GM23248 (cell line): ENCODE measurements at regions not wholly inside any gene's neighbourhood (a gene's known extent, or its start where the extent isn't known, plus 50 kb on each side); places are given as distances from the start of the nearest gene placed in this dataset.

ENCODE experiments used
- DNase-seq: peaks from one replicate; pipeline ENCODE4 v3.0.0-alpha.2; 2015
- H2AFZ ChIP-seq: fragments of 200-600 bp; sonication (generic); 2 replicates; pipeline ENCODE4 v1.6.1; 2016; ENCODE audit warnings: antibody characterized with exemption
- H3F3A ChIP-seq: fragments of 200-600 bp; sonication (generic); 2 replicates; pipeline ENCODE4 v1.6.1; 2016; ENCODE audit warnings: mild to moderate bottlenecking, antibody characterized with exemption, mixed run types; ENCODE audit not compliant: insufficient read depth
- H3K27ac ChIP-seq: fragments of 200-600 bp; sonication (generic); 2 replicates; pipeline ENCODE4 v1.5.1; 2016; ENCODE audit warnings: mild to moderate bottlenecking
- H3K27me3 ChIP-seq: fragments of 200-600 bp; sonication (generic); replicated peaks from 2 replicates; pipeline ENCODE4 v1.6.1; 2016; ENCODE audit warnings: mild to moderate bottlenecking; ENCODE audit not compliant: insufficient read depth
- H3K36me3 ChIP-seq: fragments of 200-600 bp; sonication (generic); 2 replicates; pipeline ENCODE4 v1.6.1; 2016; ENCODE audit warnings: low read depth, mild to moderate bottlenecking
- H3K4me1 ChIP-seq: fragments of 200-600 bp; sonication (generic); 2 replicates; pipeline ENCODE4 v1.6.1; 2016; ENCODE audit warnings: mild to moderate bottlenecking; ENCODE audit not compliant: insufficient read depth
- H3K4me2 ChIP-seq: fragments of 200-600 bp; sonication (generic); one replicate; pipeline ENCODE4 v1.6.1; 2016; ENCODE audit warnings: mild to moderate bottlenecking; ENCODE audit not compliant: unreplicated experiment
- H3K4me3 ChIP-seq: fragments of 200-600 bp; sonication (generic); 2 replicates; pipeline ENCODE4 v1.5.1; 2016; ENCODE audit warnings: mild to moderate bottlenecking
- H3K79me2 ChIP-seq: fragments of 200-600 bp; sonication (generic); 2 replicates; pipeline ENCODE4 v1.6.1; 2016; ENCODE audit warnings: mild to moderate bottlenecking; ENCODE audit not compliant: insufficient read depth
- H3K9ac ChIP-seq: fragments of 200-600 bp; sonication (generic); 2 replicates; pipeline ENCODE4 v1.6.1; 2016; ENCODE audit warnings: mild to moderate bottlenecking
- H3K9me2 ChIP-seq: fragments of 200-600 bp; sonication (generic); 2 replicates; pipeline ENCODE4 v1.6.1; 2016; ENCODE audit warnings: mixed run types, mild to moderate bottlenecking, moderate library complexity; ENCODE audit not compliant: insufficient read depth
- H3K9me3 ChIP-seq: fragments of 200-600 bp; sonication (generic); one replicate; pipeline ENCODE4 v1.6.1; 2017; ENCODE audit warnings: low read depth
- H4K20me1 ChIP-seq: fragments of 200-600 bp; sonication (generic); 2 replicates; pipeline ENCODE4 v1.6.0; 2016; ENCODE audit not compliant: insufficient read depth
- EZH2 ChIP-seq: fragments of 200-600 bp; sonication (generic); IDR thresholded peaks from 2 replicates; pipeline ENCODE4 v1.6.1; 2018; ENCODE audit warnings: antibody characterized with exemption, mild to moderate bottlenecking; ENCODE audit not compliant: insufficient read depth, poor library complexity, severe bottlenecking
- EZH2phosphoT487 ChIP-seq: fragments of 200-600 bp; sonication (generic); IDR thresholded peaks from 2 replicates; pipeline ENCODE4 v1.6.1; 2018; ENCODE audit warnings: antibody characterized with exemption, moderate library complexity, mild to moderate bottlenecking, low read depth; ENCODE audit not compliant: insufficient read depth
- WGBS, 2 experiments: methylation state at CpG; one replicate each; pipeline ENCODE4 v1.1.6; 2015 to 2017; ENCODE audit warnings: low lambda C conversion rate in 2 of 2, low coverage in 1 of 2; ENCODE audit errors: missing lambda C conversion rate in 2 of 2; 5-methylcytosine and 5-hydroxymethylcytosine counted together
- in situ Hi-C: fragments of 300-500 bp; cut with MboI; formaldehyde crosslinking; loops from 2 replicates; pipeline ENCODE4 v1.15.0; 2020

DNA sequence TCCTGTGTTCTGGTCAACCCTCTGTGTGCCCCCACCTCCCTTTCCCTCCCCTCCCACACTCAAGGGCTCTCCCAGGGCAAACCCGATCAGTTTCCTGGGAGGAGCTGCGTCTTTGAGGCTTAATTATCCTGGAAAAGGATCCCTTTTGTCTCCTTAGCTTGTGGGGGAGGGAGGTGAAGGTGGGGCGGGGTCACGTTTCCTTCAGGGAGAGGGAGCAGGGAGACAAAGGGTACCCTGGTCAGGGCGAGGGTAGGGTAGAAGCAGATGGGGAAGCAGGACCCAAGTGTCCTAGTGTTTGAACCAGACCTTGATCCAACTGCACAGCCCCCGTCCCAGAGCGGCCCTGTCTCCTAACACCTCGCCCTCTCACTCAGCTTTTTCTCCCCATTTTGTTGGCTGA is 90.1 kb downstream of the HIF1AN start:
- Histone ChIP-seq H2AFZ (no peak overlapping the region), H3K79me2 (no peaks in the 10 kb centered on the region), H3K27ac (no peak overlapping the region), H3K4me2 (no peak overlapping the region), H4K20me1 (no peaks in the 10 kb centered on the region), H3K36me3 (no peaks in the 10 kb centered on the region), H3K27me3 (peaks cover 35% of the 10 kb centered on the region), H3F3A (no peaks in the 10 kb centered on the region), H3K9me3 (no peaks in the 10 kb centered on the region), H3K9me2 (no peaks in the 10 kb centered on the region), H3K9ac (no peak overlapping the region), H3K4me3 (no peak overlapping the region), H3K4me1 (no peaks in the 10 kb centered on the region)
- 8% methylated on average over 7 to 8 of the region's 8 CpGs for WGBS, 2 experiments
- DNase-seq, result no peak
- in situ Hi-C loops, result no loop called here
- TF ChIP-seq EZH2phosphoT487, result no peak
- no peak for TF ChIP-seq EZH2

DNA sequence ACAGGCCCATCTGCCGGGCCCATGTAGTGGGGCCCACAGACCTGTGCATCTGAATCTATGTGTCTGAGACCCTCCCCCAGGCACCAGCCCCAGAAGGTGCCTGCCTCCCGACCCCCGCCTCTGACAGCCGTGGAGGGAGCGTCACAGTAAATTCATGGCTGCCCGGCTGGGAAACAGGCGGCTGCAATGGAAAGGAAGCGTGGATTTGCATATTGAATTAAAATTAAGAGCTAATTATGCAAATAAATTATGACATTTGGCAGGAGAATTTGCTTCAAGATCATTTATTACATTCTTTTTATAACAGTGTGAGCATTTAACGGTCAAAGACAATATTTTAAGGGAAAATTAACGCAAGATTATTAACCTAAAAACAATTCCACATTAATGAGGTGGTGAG is 92.3 kb downstream of the HIF1AN start:
- 67 to 69% methylated on average over 10 of the region's 10 CpGs for WGBS, 2 experiments
- no peaks in the 10 kb centered on the region for H4K20me1 ChIP-seq
- no peak overlapping the region for H3K9ac ChIP-seq
- H3K9me2 ChIP-seq, result no peaks in the 10 kb centered on the region
- in situ Hi-C loops, result no loop called here
- no peak overlapping the region for H3K4me2 ChIP-seq
- no peaks in the 10 kb centered on the region for H3K4me1 ChIP-seq
- no peak overlapping the region for H2AFZ ChIP-seq
- H3K36me3 ChIP-seq, result no peaks in the 10 kb centered on the region
- H3K79me2 ChIP-seq, result no peaks in the 10 kb centered on the region
- TF ChIP-seq EZH2phosphoT487, result no peak
- H3K9me3 ChIP-seq, result no peaks in the 10 kb centered on the region
- no peak overlapping the region for H3K4me3 ChIP-seq
- no peak overlapping the region for H3K27ac ChIP-seq
- H3F3A ChIP-seq, result no peaks in the 10 kb centered on the region
- H3K27me3 ChIP-seq, result peaks cover 35% of the 10 kb centered on the region; the same call in 1 of the 2 replicates
- no peak for DNase-seq

DNA sequence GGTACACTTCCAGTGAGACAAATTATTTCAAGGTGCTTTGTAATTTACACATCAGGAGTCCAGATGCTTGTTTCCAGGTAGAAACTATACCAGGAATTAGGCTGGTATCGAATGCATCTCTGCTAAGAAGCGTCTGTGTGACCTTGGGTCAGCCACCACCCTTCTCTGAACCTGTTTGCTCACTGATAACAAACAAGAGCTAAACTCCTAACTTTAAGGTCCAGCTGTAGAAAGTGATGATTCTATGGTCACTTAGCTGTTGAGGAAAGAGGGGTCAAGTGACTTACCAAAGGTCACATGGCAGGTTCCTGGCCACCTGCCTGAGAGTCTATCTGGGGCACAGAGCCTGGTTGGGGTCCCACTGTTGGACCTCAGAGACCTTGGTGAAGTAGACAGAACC is 95.4 kb downstream of the HIF1AN start:
- Histone ChIP-seq H3K4me3 (no peak overlapping the region), H3K79me2 (no peaks in the 10 kb centered on the region), H3F3A (no peaks in the 10 kb centered on the region), H3K36me3 (no peaks in the 10 kb centered on the region), H3K4me1 (no peaks in the 10 kb centered on the region), H3K9ac (no peak overlapping the region), H3K9me3 (no peaks in the 10 kb centered on the region), H3K9me2 (no peaks in the 10 kb centered on the region), H3K27ac (no peak overlapping the region), H4K20me1 (no peaks in the 10 kb centered on the region), H2AFZ (no peak overlapping the region), H3K27me3 (peaks cover 38% of the 10 kb centered on the region; the same call in 1 of the 2 replicates), H3K4me2 (no peak overlapping the region)
- no peak for DNase-seq
- TF ChIP-seq EZH2 (no peak), EZH2phosphoT487 (no peak)
- in situ Hi-C loops, result no loop called here
- WGBS, 2 experiments, result 35 to 59% methylated on average over 2 of the region's 2 CpGs

DNA sequence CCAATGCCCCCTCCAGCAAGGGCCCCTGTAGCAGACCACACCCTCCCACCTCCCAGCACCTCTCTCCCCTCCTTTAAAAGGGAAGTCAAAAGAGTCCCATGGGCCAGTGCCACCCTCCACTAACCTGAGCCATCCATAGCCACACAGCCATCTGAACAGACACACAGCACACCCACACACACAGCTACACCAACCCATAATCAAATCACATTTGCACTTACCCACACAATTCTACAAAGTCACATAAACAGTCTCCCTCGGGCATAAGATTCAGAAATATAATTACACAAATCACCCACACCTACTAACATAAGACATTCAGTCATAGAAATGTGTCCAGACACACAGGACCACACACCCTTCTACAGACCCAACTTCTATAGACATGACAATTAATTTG is 96.3 kb downstream of the HIF1AN start:
- H3K27me3 ChIP-seq, result peaks cover 47% of the 10 kb centered on the region
- no peak overlapping the region for H3K4me2 ChIP-seq
- no peaks in the 10 kb centered on the region for H3K9me3 ChIP-seq
- no peaks in the 10 kb centered on the region for H3K36me3 ChIP-seq
- in situ Hi-C loops, result no loop called here
- no peak overlapping the region for H2AFZ ChIP-seq
- H3K4me1 ChIP-seq, result no peaks in the 10 kb centered on the region
- no peak overlapping the region for H3K27ac ChIP-seq
- H3K9ac ChIP-seq, result no peak overlapping the region
- 0 to 3% methylated on average over 1 of the region's 1 CpG for WGBS, 2 experiments
- H3K9me2 ChIP-seq, result no peaks in the 10 kb centered on the region
- H3K4me3 ChIP-seq, result no peak overlapping the region
- no peaks in the 10 kb centered on the region for H3F3A ChIP-seq
- TF ChIP-seq EZH2, result no peak
- H4K20me1 ChIP-seq, result no peaks in the 10 kb centered on the region
- DNase-seq, result no peak
- H3K79me2 ChIP-seq, result no peaks in the 10 kb centered on the region

DNA sequence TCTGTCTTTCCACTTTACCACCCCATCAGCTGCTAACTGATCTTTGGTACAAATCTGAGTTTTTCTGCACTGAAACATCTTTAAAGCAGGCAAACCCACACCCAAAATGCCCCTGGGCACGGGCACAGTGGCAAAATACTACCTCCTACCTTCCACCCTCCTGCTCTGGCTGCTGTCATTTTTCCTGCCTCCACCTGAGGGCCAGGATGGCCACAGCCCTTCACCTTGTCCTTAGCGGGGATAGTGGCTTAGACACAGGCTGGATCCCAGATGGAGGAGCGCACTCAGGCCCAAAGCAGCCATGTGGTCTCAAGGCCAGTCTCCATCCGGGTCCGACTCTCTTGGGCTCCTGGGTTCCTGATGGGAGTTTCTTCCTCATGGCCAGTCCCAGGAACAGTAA is 98.3 kb downstream of the HIF1AN start:
- DNase-seq, result no peak
- H3K27ac ChIP-seq, result no peak overlapping the region
- no peaks in the 10 kb centered on the region for H3K36me3 ChIP-seq
- no peak overlapping the region for H2AFZ ChIP-seq
- TF ChIP-seq EZH2phosphoT487 (no peak), EZH2 (no peak)
- H3K9me2 ChIP-seq, result no peaks in the 10 kb centered on the region
- no peak overlapping the region for H3K4me2 ChIP-seq
- no peaks in the 10 kb centered on the region for H3F3A ChIP-seq
- H3K4me1 ChIP-seq, result no peaks in the 10 kb centered on the region
- H3K79me2 ChIP-seq, result no peaks in the 10 kb centered on the region
- H3K9ac ChIP-seq, result no peak overlapping the region
- in situ Hi-C loops, result no loop called here
- 40 to 41% methylated on average over 5 of the region's 5 CpGs for whole genome bisulfite sequencing, 2 experiments
- no peaks in the 10 kb centered on the region for H4K20me1 ChIP-seq
- peaks cover 64% of the 10 kb centered on the region for H3K27me3 ChIP-seq
- no peak overlapping the region for H3K4me3 ChIP-seq
- H3K9me3 ChIP-seq, result no peaks in the 10 kb centered on the region
